GM21423 (cell line): ENCODE measurements at regions not wholly inside any gene's neighbourhood (a gene's known extent, or its start where the extent isn't known, plus 50 kb on each side); places are given as distances from the start of the nearest gene placed in this dataset.
"Not testable (repeated sequence)": the region's sequence is repeated elsewhere in the genome, so short reads cannot be mapped to it uniquely, and the experiment has no call there.

Experiments
- ATAC-seq: cut with Tn5 transposase; IDR thresholded peaks from one replicate; pipeline ENCODE4 v1.9.1; 2021; ENCODE audit warnings: mild to moderate bottlenecking, moderate library complexity; ENCODE audit not compliant: unreplicated experiment

DNA sequence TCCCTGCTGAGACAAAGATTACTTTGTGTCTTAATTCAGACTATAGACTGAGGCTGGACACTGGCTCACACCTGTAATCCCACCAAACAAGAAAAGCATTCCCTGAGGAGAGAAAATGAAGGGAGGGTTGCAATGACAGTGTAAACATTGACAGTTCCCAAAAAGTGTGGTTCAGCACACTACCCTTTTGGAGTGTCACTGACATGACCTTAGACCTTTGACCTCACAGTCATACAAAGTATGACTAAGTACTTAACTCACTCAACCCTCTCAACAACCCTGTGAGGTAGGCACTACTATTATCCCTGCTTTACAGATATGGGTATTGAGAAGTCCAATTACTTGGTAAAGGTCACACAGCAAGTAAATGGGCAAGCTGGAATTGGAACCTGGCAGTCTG is 341.7 kb downstream of the LRRC3B start:
- no peak for ATAC-seq

- no peak for ATAC-seq
These were observed 342.3 kb downstream of the LRRC3B start for GRCh38 chr3:26964836-26965235.

GRCh38 chr3:26967501-26967900 is 344.9 kb downstream of the LRRC3B start:
- ATAC-seq, result no peak

- ATAC-seq, result no peak
These were observed 362.1 kb downstream of the LRRC3B start for GRCh38 chr3:26984416-26985390.

- ATAC-seq, result no peak
These were observed 366.5 kb downstream of the LRRC3B start for GRCh38 chr3:26989037-26989436.

DNA sequence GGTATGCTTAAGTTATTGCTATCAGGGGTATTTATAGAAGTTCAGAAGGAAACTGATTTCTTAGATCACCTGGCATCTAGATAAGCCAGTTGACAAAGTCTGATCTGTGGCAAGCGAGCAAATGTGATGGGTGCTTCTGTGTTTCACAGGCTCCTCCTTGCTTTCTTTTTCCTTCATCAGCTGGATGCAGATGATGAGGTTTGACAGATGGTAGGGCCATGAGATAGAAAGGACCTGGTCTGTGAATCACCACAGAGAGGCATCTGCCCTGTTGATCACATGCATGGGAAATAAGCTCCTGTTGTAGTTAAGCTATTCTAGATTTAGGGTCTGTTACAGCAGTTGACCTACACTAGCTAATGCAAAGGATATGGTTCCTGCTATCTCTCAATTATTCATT is 372.0 kb downstream of the NEK10 start:
- no peak for ATAC-seq

DNA sequence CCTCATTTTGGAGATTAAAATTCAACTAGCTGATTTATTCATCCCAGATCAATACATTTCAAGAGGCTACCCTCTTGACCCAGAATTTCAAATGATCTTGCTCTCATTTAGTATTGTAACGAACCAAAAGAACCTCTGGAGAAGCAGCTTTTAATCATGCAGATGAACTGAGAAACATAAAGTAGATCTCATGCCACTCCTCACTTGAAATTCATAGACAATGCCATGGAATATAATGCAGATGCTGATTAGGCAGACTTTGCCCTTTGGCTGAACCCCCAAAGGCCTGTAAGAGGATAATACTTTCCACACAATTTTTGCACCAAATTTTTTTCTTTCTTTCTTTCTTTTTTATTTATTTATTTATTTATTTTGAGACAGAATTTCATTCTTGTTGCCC is 358.3 kb downstream of the NEK10 start:
- no peak for ATAC-seq

DNA sequence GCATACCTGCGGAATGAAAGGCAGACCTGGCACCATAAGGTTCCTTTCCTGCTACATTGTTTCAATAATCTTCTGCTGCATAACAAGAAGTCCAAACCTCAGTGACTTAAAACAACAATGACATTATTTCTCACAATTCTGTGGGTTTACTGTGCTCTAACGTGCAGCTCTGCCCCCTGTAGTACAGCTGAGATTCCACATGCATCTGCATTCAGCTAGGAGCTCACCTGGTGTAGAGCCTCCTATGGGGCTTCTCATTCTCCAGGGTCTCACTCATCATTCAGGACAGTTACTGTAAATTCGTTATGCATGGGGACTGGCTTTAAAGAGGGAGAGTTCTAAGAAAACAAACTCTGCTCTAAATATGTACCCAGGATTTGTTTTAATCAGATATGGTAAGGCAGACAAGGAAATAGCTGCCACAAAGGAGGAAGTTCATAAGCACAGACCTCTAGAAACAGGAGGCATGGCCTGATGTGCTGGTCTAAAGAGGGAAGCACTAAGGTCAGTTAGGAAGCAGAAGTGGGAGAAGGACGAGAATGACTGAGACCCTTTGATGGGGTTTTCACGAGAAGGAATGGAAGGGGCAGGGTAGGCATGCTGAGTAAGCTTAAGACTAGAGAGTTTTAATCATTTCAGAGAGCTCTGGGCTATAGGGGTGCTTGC is 347.0 kb downstream of the NEK10 start:
- no peak for ATAC-seq

GRCh38 chr3:27024493-27024892 is 344.7 kb downstream of the NEK10 start:
- ATAC-seq, result no peak

DNA sequence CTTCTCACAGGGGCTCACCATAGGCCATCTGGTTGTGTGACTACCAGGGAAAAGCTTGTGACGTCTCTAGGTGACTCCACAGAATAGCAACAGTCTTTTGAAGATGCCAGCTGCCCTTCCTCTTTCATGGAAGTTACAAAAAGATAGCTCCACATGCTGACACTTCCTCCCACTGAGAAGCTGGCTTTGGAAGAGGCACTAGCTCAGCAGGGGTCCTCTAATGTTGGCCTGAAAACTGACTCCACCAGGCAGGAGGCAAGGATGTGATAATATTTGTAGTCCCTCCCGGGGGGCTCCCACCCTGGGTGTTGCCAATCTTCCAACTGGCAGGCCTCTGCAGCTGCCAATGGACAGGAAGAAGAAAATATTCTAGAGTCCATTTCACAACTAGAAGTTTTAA is 343.5 kb downstream of the NEK10 start:
- no peak for ATAC-seq

DNA sequence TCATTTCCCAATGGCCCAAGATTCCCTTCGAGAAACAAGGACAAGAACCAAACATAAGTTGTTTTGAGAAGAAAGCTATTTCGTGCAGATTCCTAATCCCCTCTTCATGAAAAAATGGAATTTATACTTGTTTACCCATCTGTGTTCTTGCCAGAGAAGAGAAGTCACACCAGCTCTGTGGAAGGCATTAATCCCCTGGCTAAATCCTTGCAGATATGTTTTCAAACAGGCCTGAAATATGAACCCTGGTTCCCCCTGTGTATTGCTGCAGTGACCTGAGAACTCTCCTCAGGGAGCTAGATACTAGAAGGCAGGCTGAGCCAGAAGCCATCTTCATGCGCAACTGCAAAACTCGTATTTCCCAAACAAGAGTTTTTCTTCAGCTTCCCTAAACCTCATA is 337.7 kb downstream of the NEK10 start:
- no peak for ATAC-seq

GRCh38 chr3:27034255-27034654 is 334.9 kb downstream of the NEK10 start:
- no peak for ATAC-seq

GRCh38 chr3:27040674-27041073 is 328.5 kb downstream of the NEK10 start:
- ATAC-seq, result no peak

GRCh38 chr3:27042541-27042940 is 326.6 kb downstream of the NEK10 start:
- not testable (repeated sequence) for ATAC-seq

GRCh38 chr3:27043328-27043955 is 325.7 kb downstream of the NEK10 start:
- ATAC-seq, result no peak

DNA sequence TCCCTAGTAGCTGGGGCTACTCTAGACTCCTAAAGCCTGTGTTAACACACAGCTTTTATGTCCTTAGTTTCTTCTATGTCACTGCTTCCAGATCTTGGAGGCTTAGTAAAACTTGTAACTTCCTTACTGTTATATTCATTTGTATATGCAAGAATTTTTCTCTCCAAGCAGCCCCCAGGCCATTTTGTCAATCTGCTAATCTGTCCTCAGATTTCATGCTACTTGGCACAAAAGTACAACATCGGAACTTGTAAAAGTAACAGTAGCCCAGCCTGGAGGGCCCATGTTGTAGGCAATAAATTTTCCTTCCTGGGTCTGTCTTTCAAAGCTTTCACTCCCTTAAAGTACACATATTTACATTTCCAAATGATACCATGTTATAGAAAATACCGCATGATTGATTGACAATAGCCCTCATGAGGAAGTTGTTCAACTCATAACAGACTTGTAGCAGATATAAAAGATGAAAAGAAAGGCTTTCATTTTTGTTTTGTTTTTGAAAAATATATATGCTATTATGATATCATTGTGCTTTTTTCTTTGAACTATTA is 324.2 kb downstream of the NEK10 start:
- no peak for ATAC-seq

DNA sequence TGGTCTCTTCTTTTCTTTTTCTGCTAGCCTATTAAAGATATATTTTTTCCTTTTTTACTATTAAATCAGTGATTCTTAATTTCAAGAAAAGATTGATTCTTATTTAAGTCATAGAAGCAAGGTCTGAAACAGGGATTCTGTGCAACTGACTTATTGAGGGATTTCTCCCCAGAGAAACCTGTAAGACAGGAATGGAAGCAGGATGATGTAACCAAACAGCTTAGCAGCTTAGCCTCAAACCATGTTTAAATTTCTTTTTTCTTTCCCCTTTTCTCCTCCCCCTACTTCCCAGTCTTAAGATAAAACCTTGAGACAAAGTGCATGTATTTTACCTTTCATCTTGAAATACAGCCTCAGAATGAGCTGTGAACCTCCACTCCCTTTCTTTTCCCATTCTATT is 322.8 kb downstream of the NEK10 start:
- ATAC-seq, result no peak

- no peak for ATAC-seq
These were observed 319.4 kb downstream of the NEK10 start for GRCh38 chr3:27049792-27050191.

- ATAC-seq, result not testable (repeated sequence)
These were observed 317.7 kb downstream of the NEK10 start for GRCh38 chr3:27051527-27051926.

DNA sequence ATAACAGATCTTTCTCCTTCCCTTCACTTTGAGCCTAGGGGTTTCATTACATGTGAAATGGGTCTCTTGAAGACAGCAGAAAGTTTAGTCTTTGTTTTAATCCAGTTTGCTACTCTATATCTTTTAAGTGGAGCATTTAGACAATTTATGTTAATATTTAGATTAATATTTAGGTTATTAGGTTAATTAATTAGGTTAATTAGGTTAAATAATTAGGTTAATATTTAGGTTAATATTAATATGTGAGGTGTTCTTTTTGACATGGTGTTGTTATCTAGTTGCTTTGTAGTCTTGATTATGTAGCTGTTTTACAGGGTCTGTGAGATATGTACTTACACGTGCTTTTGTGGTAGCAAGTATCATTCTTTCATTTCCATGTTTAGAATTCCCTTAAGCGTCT is 312.9 kb downstream of the NEK10 start:
- no peak for ATAC-seq

- no peak for ATAC-seq
These were observed 309.7 kb downstream of the NEK10 start for GRCh38 chr3:27059489-27059888.
